ENCODE measurements at regions not wholly inside any gene's neighbourhood (a gene's known extent, or its start where the extent isn't known, plus 50 kb on each side); places are given as distances from the start of the nearest gene placed in this dataset.

GRCh38 chrX:113586281-113586898 lies 745.8 kb upstream of the AMOT start:
- no peak overlapping the region for H4K5ac ChIP-seq (ENCODE audit: insufficient read length, low read depth, low read length)
- TF ChIP-seq RNF2 (IDR thresholded peaks at IDR 0.05; ENCODE audit: borderline replicate concordance, low read depth, low read length, missing control alignments, poor library complexity, severe bottlenecking) (no peak), CEBPB (IDR thresholded peaks at IDR 0.05; ENCODE audit: low read depth, low read length) (0 out of 2 replicates have a peak, but pooled peaks have one; percentile 15)
- H3K4ac ChIP-seq (replicated peaks; ENCODE audit: insufficient read length, low read depth, low read length) = no peak overlapping the region
- H3K4me2 ChIP-seq (ENCODE audit: insufficient read depth in 1 of 2, low read depth in 2 of 2, low read length in 2 of 2) = no peak overlapping the region
- no peak overlapping the region for H2BK20ac ChIP-seq (ENCODE audit: low read length)
- no peak overlapping the region for H3K56ac ChIP-seq (replicated peaks; ENCODE audit: insufficient read length, low read depth, low read length)
- no peaks in the 10 kb centered on the region for H3K27me3 ChIP-seq (replicated peaks in 1 of 4; ENCODE audit: control insufficient read depth in 3 of 4, extremely low read depth in 1 of 4, insufficient read depth in 3 of 4, low read length in 3 of 4)
- WGBS, 2 experiments (ENCODE audit: extremely low coverage in 1 of 2, insufficient coverage in 1 of 2, insufficient read length in 1 of 2, insufficient replicate concordance in 2 of 2, low coverage in 1 of 2, low lambda C conversion rate in 2 of 2, missing lambda C conversion rate in 1 of 2) = 93% methylated on average over 11 of the region's 15 CpGs; no CpG with 5 or more reads in 1 of the 2 experiments
- no peak overlapping the region for H3K27ac ChIP-seq (ENCODE audit: low read depth, low read length)
- no peak overlapping the region for H2AFZ ChIP-seq (ENCODE audit: low read length)
- no peaks in the 10 kb centered on the region for H3K36me3 ChIP-seq (ENCODE audit: control insufficient read depth in 2 of 4, insufficient read depth in 4 of 4, low read length in 3 of 4)
- no peaks in the 10 kb centered on the region for H3K9me3 ChIP-seq (ENCODE audit: insufficient read depth in 2 of 2, low read depth in 1 of 2, low read length in 1 of 2)
- ChIA-PET POLR2A (ENCODE audit: partially characterized antibody) (no interaction called here), CTCF (ENCODE audit: partially characterized antibody) (no interaction called here)
- H3K23ac ChIP-seq (ENCODE audit: insufficient read length) = no peak overlapping the region
- H3K23me2 ChIP-seq (ENCODE audit: low read depth, low read length) = no peaks in the 10 kb centered on the region
- H2AK5ac ChIP-seq (ENCODE audit: low read depth, low read length) = no peak overlapping the region
- H3K79me1 ChIP-seq (ENCODE audit: low read depth, low read length) = no peaks in the 10 kb centered on the region
- no peak overlapping the region for H4K8ac ChIP-seq (ENCODE audit: extremely low read depth, insufficient read depth, low read length)
- H3K9ac ChIP-seq (replicated peaks in 1 of 4; ENCODE audit: extremely low read depth in 1 of 4, low read depth in 3 of 4, low read length in 3 of 4) = no peak overlapping the region
- H4K91ac ChIP-seq (replicated peaks; ENCODE audit: insufficient read length, low read length) = no peak overlapping the region
- no peak overlapping the region for H3K14ac ChIP-seq (ENCODE audit: insufficient read length)
- H3K18ac ChIP-seq (ENCODE audit: extremely low read depth, low read length) = no peak overlapping the region
- H2BK12ac ChIP-seq (ENCODE audit: low read depth, low read length) = no peak overlapping the region
- DNase-seq (ENCODE audit: low read depth in 1 of 2, low spot score in 2 of 2) = no peak
- no peak for FAIRE-seq
- no peak overlapping the region for H2BK120ac ChIP-seq (replicated peaks; ENCODE audit: low read depth, low read length)
- no peaks in the 10 kb centered on the region for H4K20me1 ChIP-seq (replicated peaks in 1 of 2; ENCODE audit: control insufficient read depth in 1 of 2, insufficient read depth in 2 of 2, low read length in 2 of 2)
- no peaks in the 10 kb centered on the region for H3K4me1 ChIP-seq (replicated peaks in 1 of 4; ENCODE audit: control insufficient read depth in 3 of 4, insufficient read depth in 4 of 4, low read length in 3 of 4)
- no peak overlapping the region for H2BK5ac ChIP-seq (ENCODE audit: low read depth, low read length)
- no peak overlapping the region for H3K4me3 ChIP-seq (ENCODE audit: extremely low read depth in 1 of 4, insufficient read depth in 2 of 4, low read depth in 3 of 4, low read length in 4 of 4)
- H2BK15ac ChIP-seq (ENCODE audit: low read length) = no peak overlapping the region
- no peaks in the 10 kb centered on the region for H3K79me2 ChIP-seq (ENCODE audit: control insufficient read depth in 1 of 2, insufficient read depth in 2 of 2, low read length in 2 of 2)
